HG03432 (cell line): ENCODE measurements at regions not wholly inside any gene's neighbourhood (a gene's known extent, or its start where the extent isn't known, plus 50 kb on each side); places are given as distances from the start of the nearest gene placed in this dataset.

ENCODE experiments used
- ATAC-seq: cut with Tn5 transposase; IDR thresholded peaks from one replicate; pipeline ENCODE4 v1.9.1; 2021; ENCODE audit warnings: mild to moderate bottlenecking, moderate library complexity; ENCODE audit not compliant: unreplicated experiment

DNA sequence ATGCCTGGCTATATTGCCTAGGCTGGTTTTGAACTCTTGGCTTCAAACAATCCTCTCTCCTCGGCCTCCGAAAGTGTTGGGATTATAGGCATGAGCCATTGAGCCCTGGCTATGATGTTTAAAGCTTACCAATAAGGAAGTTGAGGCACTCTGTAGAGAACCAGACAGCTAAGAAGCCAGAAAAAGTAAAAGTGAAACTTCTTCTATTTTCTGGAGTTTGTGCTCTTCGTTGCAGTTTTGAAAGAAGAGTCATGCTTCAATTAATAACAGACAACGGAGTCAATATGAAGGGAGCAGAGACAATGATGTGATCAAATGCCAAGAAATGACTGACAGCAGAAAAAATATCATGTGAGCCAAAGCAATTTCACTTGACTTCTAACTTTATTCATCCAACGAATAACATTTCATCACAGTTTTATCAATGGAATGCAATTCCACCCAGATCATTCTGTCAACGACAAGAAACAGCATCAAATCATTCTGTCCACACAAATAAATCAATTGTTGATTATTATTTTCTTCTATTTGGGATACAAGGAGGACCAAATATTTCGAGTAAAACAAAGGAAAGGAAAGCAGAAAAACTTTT lies 175.5 kb upstream of the CELF4 start:
- no peak for ATAC-seq

DNA sequence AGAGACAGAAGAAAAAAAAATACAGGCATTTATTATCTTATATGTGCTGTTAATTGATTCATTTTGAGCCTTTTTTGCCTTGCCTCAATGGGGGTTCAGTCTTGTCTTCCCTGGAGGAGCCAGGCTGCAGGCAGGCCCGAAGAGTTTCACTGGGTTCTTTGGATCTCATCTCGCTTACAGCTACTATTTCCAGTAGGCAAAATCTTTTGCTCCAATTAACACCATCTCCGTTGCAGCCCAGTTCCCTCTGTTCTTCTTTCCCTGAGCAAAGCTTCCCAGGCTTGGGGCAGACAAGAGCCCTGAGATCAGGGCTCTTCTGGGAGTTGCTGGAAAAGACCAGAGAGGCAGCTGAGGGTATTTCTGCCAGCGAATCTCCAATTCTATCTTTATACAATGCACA lies 168.8 kb upstream of the CELF4 start:
- ATAC-seq: no peak

DNA sequence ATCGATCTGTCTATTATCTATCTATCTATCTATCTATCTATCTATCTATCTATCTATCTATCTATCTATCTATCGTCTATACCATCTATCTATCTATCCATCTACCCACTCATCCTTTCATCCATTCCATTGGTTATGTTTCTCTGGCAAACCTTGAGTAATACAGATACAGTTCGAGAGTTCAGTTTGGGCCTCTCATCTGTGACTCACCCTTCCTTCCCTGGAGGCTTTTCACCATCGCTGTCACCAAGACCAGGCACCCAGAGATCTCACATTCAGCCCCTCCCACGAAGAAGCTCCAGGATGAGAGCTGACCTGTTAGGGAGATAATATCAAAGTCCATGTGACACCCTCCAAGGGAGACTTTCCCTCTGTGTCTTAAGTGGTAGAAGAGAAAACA lies 164.1 kb upstream of the CELF4 start:
- ATAC-seq: no peak

DNA sequence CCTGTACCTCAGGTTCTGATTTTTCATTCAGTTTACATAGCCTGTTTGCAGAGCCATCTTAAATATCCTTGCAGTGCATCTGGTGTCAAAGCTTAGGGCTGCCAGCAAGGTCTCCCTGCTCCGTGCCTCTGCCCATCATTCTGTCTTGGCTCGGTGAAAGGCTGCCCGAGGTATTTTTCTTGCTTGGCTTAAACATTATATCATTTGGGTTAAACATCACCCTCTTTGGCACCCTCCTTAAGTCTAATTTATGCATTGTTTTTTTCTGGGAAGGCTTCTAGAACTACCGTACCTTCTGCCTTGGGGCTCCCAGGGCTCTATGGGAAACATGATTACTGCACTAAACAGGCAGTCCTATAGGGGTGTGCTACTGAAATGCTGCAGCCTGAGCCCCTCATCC lies 158.6 kb upstream of the CELF4 start:
- no peak for ATAC-seq

DNA sequence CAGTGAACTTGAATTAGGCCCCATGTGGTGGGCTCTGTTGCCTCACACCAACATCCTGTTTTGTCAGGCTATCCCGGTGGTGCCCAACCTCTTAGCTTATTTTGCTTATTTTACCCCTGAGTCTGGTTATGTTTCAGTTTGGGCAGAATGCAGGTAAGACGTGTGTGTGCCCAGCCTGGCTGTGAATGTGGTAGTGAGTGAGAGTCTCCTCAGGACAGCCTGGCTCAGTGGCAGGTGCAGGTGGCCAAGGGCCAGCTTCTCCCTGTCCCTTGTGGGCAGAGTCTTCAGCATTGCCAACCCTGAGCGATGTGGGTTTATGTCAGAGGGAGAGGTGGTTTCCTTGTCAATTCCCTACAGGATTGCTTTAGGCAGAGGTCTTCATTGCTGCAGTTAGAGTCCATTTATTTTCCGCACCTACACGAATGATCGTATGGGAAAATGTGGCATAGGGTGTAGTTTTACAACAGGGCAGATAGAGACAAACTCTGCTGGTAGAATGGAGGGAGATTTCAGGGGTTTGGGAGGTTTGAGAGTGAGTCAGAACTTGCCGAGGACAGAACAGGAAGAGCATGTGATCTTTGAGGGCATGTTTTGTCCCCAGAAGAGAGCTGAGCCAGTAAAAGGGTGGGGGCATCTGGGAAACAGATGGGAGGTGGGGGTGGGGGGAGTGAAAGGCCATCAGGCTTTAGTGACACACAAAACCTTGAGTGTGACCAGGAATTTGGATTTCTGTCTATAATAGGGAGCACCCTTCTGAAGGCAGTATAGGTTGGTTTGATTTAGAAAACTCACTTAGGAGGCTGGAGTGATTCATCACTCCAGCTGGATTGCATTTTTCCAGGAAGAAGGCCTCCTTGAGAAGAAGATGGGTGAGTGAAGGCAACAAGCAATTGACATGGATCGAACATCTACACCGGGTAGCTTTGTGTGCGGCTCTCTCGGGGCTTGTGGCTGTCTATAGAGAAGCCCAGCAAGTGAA lies 156.2 kb upstream of the CELF4 start:
- ATAC-seq: no peak

DNA sequence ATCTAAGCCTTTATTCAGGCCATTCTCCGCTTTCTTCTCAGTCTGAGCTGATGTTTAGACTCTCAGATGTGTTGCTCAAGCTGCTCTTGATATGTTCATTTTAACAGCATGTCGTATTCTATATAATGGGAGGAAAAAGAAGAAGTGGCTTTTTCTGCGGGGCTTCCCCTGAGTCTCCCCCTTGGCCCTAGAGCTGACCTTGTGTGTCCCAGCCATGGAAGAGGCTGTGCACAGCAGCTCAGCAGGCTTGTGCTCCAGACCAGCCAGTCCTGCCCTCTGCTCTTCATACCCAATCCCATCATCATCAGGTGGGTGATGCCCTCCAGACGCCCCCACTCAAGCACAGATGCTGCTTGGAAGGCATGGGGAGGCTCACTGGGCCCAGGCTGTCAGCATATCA lies 155.1 kb upstream of the CELF4 start:
- ATAC-seq: peak; percentile 71

DNA sequence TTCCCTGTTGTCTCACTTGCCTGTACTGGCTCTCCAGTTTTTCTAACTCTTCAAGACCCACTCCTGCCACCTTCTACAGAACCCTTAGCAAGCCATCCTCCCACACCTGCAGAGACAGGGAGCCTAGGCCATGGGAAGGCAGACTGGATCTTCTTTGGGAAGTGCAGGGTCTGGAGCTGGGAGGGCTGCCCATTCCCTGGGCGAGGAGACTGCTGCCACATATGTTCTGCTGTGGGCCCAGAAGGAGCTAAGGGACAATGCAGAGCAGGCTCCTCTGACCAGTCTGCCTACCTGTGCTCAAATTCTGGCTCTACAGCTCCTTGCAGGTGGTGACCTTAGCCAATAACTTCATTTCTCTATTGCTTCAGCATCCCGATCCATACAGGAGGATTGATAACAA lies 152.1 kb upstream of the CELF4 start:
- no peak for ATAC-seq

DNA sequence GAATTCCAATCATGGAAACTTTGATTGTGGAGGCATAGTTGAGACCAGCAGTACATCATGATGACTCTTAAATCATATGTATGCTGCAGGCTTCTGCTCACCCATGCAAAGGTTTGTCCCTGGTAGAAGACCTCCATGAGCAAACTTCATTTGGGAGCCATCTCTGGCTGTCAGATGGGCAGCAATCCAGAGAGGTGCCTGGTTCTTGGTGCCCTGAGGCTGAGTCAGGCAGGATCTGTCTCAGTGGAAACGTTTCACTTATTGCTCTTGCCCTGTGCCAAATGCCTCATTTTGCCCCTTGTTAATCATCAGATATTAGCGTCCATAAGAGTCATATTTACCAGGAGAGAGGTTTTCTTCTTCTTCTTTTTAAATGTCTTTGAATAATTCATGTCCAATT lies 151.5 kb upstream of the CELF4 start:
- ATAC-seq: no peak

DNA sequence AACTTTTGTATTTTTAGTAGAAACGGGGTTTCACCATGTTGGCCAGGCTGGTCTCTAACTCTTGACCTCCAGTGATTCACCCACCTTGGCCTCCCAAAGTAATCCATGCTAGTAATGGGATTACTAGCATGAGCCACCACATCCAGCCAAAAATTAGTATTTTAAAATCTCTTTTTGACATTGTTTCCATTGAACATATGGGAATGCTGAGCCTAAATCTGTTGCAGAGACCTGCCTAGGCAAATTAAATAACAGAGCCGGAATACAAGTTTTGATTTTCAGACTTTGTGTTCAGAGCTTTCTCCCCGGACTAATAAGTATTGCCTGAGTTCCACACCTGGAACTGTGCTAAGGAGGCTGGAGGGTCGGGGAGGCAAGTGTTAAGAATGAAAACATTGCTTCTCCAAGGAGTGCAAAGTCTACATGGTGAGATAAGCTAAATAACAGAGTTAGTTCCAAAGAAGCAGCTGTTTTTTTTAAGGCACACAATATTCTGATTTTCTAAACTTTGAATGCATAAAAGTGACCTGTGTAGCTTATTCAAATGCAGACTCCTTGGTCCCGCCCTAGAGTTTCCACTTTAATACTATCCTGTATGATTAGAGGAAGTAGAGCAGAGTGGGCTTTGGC lies 150.6 kb upstream of the CELF4 start:
- no peak for ATAC-seq

DNA sequence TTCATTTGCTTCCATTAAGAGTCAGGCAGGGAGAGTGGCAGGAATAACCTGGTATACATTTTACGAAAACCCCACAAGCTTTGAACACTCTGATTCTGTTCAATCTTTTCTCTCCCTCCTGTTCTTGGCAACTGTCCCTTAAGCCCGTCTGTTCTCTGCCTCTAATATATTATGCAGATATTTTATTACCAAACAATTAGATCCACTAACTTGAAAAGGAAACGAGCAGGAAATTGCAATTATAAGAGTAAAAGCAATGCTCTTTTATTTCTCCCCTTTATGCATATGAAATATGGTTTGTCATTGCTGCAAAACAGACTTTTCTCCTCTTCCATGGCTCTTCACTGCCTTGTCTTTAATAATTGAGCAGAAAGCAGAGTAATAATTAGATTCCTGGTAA lies 149.1 kb upstream of the CELF4 start:
- no peak for ATAC-seq

DNA sequence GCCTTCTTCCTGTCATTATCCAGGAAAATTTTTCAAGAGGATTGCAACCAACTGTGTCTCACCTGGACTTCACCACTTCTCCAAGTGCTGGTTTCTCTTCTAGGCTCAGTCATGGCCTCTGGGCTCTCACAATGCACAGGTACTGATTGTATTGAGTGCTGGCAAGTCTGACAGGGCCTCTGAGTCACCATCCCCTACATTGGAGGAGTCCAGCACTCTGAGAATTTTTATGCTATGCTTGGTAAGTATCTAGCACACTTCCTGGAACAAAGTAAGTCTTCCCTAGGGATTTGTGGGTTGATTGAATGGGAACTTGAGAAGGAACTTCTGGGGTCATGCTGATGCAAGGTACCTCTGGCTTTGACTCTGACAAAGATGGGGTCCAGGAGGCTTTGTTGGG lies 147.2 kb upstream of the CELF4 start:
- ATAC-seq: no peak

DNA sequence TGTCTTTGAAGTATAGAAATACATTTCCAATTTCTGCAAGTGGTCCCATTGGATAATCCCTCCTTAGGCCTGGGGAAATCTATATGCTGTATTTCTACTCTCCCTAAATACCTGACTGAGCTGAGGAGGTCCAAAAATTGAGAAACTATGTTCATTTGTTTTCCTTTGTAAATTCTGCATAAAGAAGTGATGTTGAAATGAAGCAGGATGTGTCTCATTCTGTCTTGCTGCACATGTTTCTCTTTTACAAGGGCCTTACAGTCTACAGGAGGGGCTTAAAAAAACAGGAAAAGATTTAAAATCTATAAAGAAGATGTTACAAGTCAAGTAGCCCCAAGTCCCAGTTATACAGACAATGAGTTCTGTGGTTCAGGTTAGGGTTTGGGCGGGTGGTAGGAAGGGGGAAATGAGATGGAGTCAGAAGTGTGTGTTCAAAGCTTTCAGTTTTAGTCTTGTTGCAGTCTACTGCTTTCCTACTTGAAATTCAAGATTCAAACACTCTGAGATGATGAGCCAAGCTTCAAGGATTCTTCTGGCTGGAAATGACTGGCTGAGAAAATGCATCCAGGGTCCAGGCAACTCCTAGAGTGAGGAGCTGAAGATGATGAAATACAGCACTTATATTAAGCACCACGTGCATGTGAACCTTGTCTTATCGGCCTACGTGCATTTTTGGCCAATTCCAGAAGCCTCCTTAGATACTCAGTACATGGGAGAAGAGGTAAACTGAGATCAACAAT lies 146.3 kb upstream of the CELF4 start:
- ATAC-seq: no peak

DNA sequence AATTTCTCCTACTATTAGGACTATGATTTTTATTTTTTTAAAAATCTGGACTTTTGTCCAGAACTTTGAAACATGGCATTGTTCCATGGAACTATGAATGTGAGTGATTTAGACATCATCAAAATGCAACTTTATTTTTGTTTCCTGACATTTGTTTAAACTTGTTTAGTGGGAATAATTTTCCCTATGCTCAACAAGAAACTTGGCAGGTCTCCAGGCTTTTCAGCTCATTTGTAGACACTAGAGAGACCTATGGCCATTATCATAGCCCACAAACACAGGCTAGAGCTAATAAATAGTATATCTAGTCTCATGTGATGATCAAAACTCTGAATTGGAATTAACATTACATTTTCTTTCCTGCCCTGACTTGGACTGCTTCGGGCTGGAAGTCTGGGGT lies 145.1 kb upstream of the CELF4 start:
- ATAC-seq: no peak

DNA sequence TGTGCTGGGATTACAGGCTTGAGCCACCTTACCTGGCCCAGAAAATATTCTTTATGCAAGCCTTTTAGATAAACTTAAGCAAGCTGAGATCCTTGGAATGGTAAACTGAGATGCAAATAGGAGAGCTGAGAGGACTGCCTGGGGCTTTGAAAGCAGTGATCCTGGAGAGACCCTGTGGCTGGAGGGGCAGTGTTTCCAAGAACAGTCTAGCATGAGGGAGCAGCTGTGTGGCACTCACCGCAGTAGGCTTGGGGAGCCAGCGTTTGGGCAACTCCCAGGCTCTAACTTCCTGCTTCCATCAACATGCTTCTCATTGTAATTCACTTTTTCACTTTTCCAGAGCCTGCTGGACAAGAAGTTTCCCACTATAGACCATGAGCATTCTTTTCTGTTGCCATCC lies 144.1 kb upstream of the CELF4 start:
- ATAC-seq: no peak

DNA sequence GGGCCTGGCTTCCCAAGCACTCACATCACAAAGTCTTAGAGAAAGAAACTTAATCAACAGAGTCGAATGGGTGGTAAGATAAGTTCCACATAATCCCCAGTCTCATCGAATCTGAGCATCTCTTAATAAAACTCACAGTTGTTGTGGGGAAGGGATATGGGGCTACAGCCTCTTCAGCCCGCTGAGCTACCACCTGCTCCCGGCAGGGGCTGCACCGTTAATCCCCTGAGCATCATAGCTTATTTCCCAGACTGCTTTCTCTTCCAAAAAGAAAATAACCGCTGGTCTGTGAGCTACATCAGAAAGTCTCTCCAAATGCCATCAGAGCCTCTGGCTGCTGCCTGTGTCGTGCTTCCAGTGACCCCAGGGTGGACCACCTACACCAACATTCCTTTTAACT lies 139.4 kb upstream of the CELF4 start:
- ATAC-seq: no peak

DNA sequence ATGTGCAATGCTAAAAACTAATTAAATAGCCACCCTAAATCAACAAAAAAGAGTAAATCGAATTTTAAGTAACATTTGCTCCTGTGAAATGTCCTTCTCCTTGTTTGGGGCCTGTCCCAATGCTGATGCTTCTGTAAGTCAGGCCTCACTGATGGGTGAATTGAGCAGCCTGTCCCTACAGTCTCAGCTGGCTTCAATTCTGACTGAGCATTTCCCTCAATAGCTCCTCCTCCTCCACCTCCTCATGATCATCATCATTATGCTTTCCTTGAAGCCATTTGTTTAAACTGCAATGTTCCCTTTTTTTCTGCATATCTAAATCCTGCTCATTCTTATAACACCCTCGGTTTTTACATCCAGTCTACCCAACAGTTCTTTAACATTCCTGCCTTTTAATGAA lies 137.2 kb upstream of the CELF4 start:
- ATAC-seq: no peak

DNA sequence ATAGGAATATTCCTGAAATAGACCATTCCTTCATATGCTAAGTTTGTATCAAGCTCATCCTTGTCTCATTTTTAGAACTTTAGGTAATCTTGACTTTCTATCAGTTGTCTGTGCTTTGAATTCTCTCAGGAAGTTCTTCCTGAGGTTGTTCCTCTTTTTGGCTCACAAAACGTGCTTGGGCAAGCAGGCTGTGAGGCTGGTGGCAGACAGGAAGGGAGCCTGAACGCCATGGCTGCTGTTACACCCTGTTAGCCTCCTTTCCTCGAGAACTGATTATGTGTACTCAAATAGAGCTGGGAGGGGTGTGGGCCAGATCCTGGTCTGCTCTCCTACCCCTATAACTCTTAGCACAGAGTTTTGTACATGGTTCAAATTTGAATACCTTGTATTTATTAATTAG lies 136.4 kb upstream of the CELF4 start:
- ATAC-seq: peak; percentile 59

DNA sequence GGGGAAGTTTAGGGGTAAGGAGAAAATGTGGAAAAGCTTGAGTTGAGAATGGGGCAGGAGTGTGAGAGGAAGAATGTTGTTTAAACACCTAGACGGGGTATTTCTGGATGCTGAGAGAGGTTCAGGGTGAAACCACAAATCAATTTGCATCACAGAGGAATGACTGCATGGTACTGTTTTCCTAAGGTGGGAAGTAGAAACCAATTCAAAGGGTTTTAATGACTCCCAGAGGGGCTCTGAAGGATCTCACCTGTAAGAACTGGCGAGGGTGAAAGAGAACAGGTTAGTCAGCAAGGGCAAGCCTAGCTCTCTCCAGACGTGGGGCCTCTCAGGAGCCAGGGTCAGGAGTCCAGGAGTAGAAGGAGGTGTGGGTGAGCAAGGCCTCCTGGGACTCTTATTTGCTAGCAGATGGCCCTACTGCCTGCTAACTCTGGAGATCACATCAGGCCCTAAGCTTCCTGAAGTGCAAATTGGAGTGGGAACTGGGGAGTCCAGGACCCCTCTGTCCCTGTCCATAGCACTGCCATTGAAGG lies 133.0 kb upstream of the CELF4 start:
- no peak for ATAC-seq

DNA sequence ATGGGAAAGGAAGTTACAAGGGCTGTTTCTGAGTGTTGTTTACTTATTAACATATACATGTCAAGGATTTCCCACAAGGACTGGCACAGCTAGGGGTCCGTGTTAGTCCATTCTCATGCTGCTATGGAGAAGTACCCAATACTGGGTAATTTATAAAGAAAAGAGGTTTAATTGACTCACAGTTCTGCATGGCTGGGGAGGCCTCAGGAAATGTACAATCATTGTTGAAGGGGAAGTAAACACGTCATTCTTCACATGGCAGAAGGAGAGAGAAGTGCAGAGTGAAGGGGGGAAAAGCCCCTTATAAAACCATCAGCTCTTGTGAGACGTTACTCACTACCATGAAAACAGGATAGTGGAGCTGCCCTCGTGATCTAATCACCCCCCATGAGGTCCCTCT lies 128.9 kb upstream of the CELF4 start:
- no peak for ATAC-seq

DNA sequence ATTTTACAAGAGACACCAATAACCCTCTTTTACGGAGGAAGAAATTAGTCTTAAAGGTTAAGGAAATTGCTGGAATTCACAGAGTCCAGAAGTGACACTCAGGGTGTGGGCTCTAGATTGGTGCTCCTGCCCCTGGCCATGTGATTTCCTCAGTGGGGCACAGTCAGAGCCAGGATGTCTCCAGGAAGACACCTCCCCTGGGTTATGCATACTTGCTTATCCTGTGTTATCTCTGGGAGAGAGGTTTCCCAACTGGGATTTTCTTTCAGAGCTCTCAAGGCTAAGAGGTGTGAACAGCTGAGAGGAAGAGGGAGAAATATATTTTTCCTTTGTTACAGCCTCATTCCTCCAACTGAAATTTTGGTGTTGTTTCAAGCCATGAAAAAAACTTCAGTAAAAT lies 125.6 kb upstream of the CELF4 start:
- no peak for ATAC-seq

DNA sequence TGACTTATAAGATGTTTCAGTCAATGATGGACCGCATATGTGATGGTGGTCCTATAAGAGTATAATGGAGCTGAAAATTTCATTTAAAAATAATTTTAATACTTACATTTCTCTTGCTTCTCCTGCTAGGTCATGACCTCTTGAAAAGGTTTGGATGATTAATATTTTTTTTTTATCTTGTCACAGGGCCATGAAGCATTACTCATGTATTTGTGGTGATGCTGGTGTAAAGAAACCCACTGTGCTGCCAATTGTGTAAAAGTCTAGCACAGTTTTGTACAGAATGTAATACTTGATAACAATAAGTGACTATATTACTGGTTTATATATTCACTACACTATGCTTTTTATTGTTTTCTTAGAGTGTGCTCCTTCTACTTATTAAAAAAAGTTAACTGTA lies 124.2 kb upstream of the CELF4 start:
- ATAC-seq: no peak
